Trophoblast cell (in vitro differentiated cells and primary cell): ENCODE measurements at regions not wholly inside any gene's neighbourhood (a gene's known extent, or its start where the extent isn't known, plus 50 kb on each side); places are given as distances from the start of the nearest gene placed in this dataset.

Experiments
- DNase-seq, 2 donors: peaks; one replicate each; pipeline ENCODE4 v3.0.0-alpha.2; 2016
- H2AFZ ChIP-seq: 2 replicates; pipeline ENCODE4 v1.6.1; 2013; ENCODE audit warnings: low read length, moderate library complexity, mild to moderate bottlenecking; ENCODE audit not compliant: insufficient read depth, poor library complexity
- H2AK5ac ChIP-seq: 2 replicates; pipeline ENCODE4 v1.6.1; 2013; ENCODE audit warnings: mild to moderate bottlenecking, low read length
- H2BK120ac ChIP-seq: 2 replicates; pipeline ENCODE4 v1.6.1; 2013; ENCODE audit warnings: low read length, mild to moderate bottlenecking, moderate library complexity; ENCODE audit not compliant: insufficient read depth, poor library complexity
- H2BK12ac ChIP-seq: 2 replicates; pipeline ENCODE4 v1.6.1; 2013; ENCODE audit warnings: mild to moderate bottlenecking, low read length, moderate library complexity
- H2BK5ac ChIP-seq: 2 replicates; pipeline ENCODE4 v1.6.1; 2013; ENCODE audit warnings: low read length, low read depth, moderate library complexity, mild to moderate bottlenecking; ENCODE audit not compliant: poor library complexity
- H3K14ac ChIP-seq: 2 replicates; pipeline ENCODE4 v1.6.1; 2013; ENCODE audit warnings: mild to moderate bottlenecking, low read length
- H3K18ac ChIP-seq: 2 replicates; pipeline ENCODE4 v1.6.1; 2013; ENCODE audit warnings: mild to moderate bottlenecking, low read length
- H3K23ac ChIP-seq: 2 replicates; pipeline ENCODE4 v1.6.1; 2013; ENCODE audit warnings: low read length
- H3K27ac ChIP-seq: 2 replicates; pipeline ENCODE4 v1.5.1; 2013; ENCODE audit warnings: low read depth, mild to moderate bottlenecking, inconsistent platforms, low read length, moderate library complexity
- H3K27me3 ChIP-seq: 2 replicates; pipeline ENCODE4 v1.6.1; 2013; ENCODE audit warnings: inconsistent platforms, mild to moderate bottlenecking, low read length, moderate library complexity; ENCODE audit not compliant: insufficient read depth
- H3K36me3 ChIP-seq, 2 experiments: 1 replicate in 1 of 2; 2 replicates in 1 of 2; pipeline ENCODE4 v1.6.1; 2013; ENCODE audit warnings: low read length in 2 of 2, mild to moderate bottlenecking in 2 of 2, moderate library complexity in 1 of 2; ENCODE audit not compliant: insufficient read depth in 2 of 2, control insufficient read depth in 1 of 2
- H3K4ac ChIP-seq: 2 replicates; pipeline ENCODE4 v1.6.1; 2013; ENCODE audit warnings: low read depth, mild to moderate bottlenecking, low read length, moderate library complexity
- H3K4me1 ChIP-seq, 2 experiments: 1 replicate in 1 of 2; 2 replicates in 1 of 2; pipeline ENCODE4 v1.6.1; 2013; ENCODE audit warnings: low read length in 2 of 2, mild to moderate bottlenecking in 2 of 2, moderate library complexity in 1 of 2; ENCODE audit not compliant: insufficient read depth in 2 of 2, control insufficient read depth in 1 of 2
- H3K4me2 ChIP-seq: 2 replicates; pipeline ENCODE4 v1.6.1; 2013; ENCODE audit warnings: inconsistent platforms, mild to moderate bottlenecking, low read length, moderate library complexity
- H3K4me3 ChIP-seq: 2 replicates; pipeline ENCODE4 v1.5.1; 2013; ENCODE audit warnings: mild to moderate bottlenecking, low read depth, low read length, inconsistent platforms
- H3K79me1 ChIP-seq: one replicate; pipeline ENCODE4 v1.6.1; 2013; ENCODE audit warnings: low read length
- H3K79me2 ChIP-seq: 2 replicates; pipeline ENCODE4 v1.6.1; 2013; ENCODE audit warnings: low read length, mild to moderate bottlenecking; ENCODE audit not compliant: control insufficient read depth, insufficient read depth, poor library complexity
- H3K9ac ChIP-seq: 2 replicates; pipeline ENCODE4 v1.6.1; 2013; ENCODE audit warnings: mild to moderate bottlenecking, low read length
- H3K9me3 ChIP-seq: 2 replicates; pipeline ENCODE4 v1.6.1; 2013; ENCODE audit warnings: low read depth, mild to moderate bottlenecking, control low read depth, inconsistent platforms, low read length; ENCODE audit not compliant: insufficient read depth
- H4K12ac ChIP-seq: 2 replicates; pipeline ENCODE4 v1.6.1; 2013; ENCODE audit warnings: low read depth, mild to moderate bottlenecking, low read length, moderate library complexity
- H4K8ac ChIP-seq: 2 replicates; pipeline ENCODE4 v1.6.1; 2013; ENCODE audit warnings: low read depth, mild to moderate bottlenecking, low read length, moderate library complexity
- H4K91ac ChIP-seq: one replicate; pipeline ENCODE4 v1.6.1; 2013; ENCODE audit warnings: low read depth, mild to moderate bottlenecking, low read length, moderate library complexity
- WGBS: extraction: QIAGEN DNeasy Blood & Tissue Kit; methylation state at CpG from one replicate; pipeline ENCODE4 v1.1.7; 2013; ENCODE audit warnings: missing lambda C conversion rate; ENCODE audit not compliant: insufficient read length, insufficient coverage; ENCODE audit errors: extremely low coverage; 5-methylcytosine and 5-hydroxymethylcytosine counted together

DNA sequence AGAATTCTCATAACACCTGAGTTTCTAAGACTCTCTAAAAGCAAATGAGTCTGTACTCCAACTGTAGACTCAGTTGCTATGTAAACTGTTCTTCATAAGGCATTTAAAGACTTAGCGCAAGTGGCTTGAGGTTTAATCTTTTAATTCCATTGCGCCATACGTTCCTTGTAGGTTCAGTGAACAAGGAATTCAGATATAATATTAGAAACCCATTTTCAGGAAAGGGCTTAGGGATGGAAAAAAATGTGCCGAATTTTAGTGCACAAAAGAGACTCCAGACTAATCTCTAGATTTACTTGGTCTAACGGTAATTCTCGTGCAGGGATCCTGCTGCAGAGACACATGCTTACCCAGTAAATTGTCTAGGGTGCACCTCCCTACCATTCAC lies 268.9 kb upstream of the TANK start:
- H3K9ac ChIP-seq, result no peak overlapping the region
- H3K4me2 ChIP-seq, result no peak overlapping the region
- WGBS, result no CpG with 5 or more reads among the region's 6 CpGs
- no peak overlapping the region for H2BK5ac ChIP-seq
- DNase-seq, result no peak
- no peak overlapping the region for H2BK12ac ChIP-seq
- no peak overlapping the region for H3K18ac ChIP-seq
- H3K23ac ChIP-seq, result no peak overlapping the region
- no peak overlapping the region for H2AK5ac ChIP-seq
- H3K14ac ChIP-seq, result no peak overlapping the region
- no peak overlapping the region for H3K4ac ChIP-seq
- H3K79me2 ChIP-seq, result no peaks in the 10 kb centered on the region
- no peak overlapping the region for H3K4me3 ChIP-seq
- no peak overlapping the region for H3K27ac ChIP-seq
- H3K9me3 ChIP-seq, result no peaks in the 10 kb centered on the region
- H3K36me3 ChIP-seq, result no peaks in the 10 kb centered on the region
- H2BK120ac ChIP-seq, result no peak overlapping the region
- H3K27me3 ChIP-seq, result no peaks in the 10 kb centered on the region
- no peak overlapping the region for H4K8ac ChIP-seq
- H3K4me1 ChIP-seq, result no peaks in the 10 kb centered on the region
- no peak overlapping the region for H4K91ac ChIP-seq
- H3K79me1 ChIP-seq, result no peaks in the 10 kb centered on the region
- no peak overlapping the region for H2AFZ ChIP-seq
- H4K12ac ChIP-seq, result no peak overlapping the region

DNA sequence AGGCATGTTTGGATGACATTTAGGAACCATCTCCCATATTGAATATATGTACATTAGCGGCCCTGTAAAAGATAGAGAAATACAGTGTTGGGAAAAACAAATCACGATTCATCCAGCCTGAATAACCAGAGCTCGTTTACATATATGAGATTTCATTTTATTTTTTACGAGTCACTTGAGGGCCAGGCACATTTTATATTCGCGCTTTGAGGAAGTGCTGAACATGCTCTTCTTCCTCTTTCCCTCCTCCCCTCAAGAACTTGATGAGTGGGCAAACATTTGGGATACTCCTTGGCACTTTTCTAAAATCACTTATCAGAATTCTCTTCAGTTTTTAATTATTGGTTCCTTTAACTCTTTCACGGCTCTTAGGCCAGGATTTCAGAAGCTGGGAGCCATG lies 268.0 kb upstream of the TANK start:
- Histone ChIP-seq H2BK12ac (no peak overlapping the region), H3K18ac (no peak overlapping the region), H3K23ac (no peak overlapping the region), H3K79me2 (no peaks in the 10 kb centered on the region), H2AFZ (no peak overlapping the region), H3K27me3 (no peaks in the 10 kb centered on the region), H4K91ac (no peak overlapping the region), H3K4me3 (no peak overlapping the region), H3K4me2 (no peak overlapping the region), H2BK5ac (no peak overlapping the region), H2AK5ac (no peak overlapping the region), H3K36me3 (no peaks in the 10 kb centered on the region), H3K14ac (no peak overlapping the region), H4K12ac (no peak overlapping the region), H3K27ac (no peak overlapping the region), H3K4me1 (no peaks in the 10 kb centered on the region), H3K79me1 (no peaks in the 10 kb centered on the region), H2BK120ac (no peak overlapping the region), H3K9me3 (no peaks in the 10 kb centered on the region), H3K4ac (no peak overlapping the region), H3K9ac (no peak overlapping the region), H4K8ac (no peak overlapping the region)
- no CpG with 5 or more reads among the region's 7 CpGs for WGBS
- no peak for DNase-seq

DNA sequence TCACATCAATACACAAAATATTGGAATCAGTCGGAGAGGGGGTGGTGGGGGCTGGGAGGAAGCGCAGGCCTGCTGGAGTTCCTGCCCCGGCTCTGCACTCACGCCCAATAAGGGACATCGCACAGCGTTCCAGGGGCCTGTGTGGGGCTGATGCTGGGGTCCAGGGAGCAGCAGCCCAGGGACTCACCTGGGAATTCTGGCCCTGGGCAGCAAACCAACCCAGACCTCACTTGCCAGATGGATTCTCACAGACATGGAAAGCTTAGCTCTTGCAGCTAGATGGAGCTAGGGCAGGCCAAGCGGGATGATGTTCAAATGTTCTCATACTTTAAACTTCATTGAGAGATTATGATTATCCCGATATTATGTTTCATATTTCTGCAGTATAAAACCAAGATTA lies 266.6 kb upstream of the TANK start:
- Histone ChIP-seq H2BK120ac (no peak overlapping the region), H4K91ac (no peak overlapping the region), H2BK12ac (no peak overlapping the region), H4K8ac (no peak overlapping the region), H3K79me1 (no peaks in the 10 kb centered on the region), H3K14ac (no peak overlapping the region), H3K4me1 (no peaks in the 10 kb centered on the region), H3K4ac (no peak overlapping the region), H3K79me2 (no peaks in the 10 kb centered on the region), H2AK5ac (no peak overlapping the region), H3K27ac (no peak overlapping the region), H2BK5ac (no peak overlapping the region), H3K4me3 (no peak overlapping the region), H3K27me3 (no peaks in the 10 kb centered on the region), H2AFZ (no peak overlapping the region), H3K36me3 (no peaks in the 10 kb centered on the region), H4K12ac (no peak overlapping the region), H3K23ac (no peak overlapping the region), H3K9ac (no peak overlapping the region), H3K9me3 (no peaks in the 10 kb centered on the region), H3K4me2 (no peak overlapping the region), H3K18ac (no peak overlapping the region)
- no peak for DNase-seq
- WGBS, result no CpG with 5 or more reads among the region's 8 CpGs

- no peak overlapping the region for H2BK12ac ChIP-seq
Observed at GRCh38 chr2:160898581-160899307, 261.5 kb upstream of the TANK start.

More at GRCh38 chr2:160898581-160899307, 261.5 kb upstream of the TANK start:
- Histone ChIP-seq H3K9me3 (no peaks in the 10 kb centered on the region), H3K4ac (no peak overlapping the region), H3K79me1 (no peaks in the 10 kb centered on the region), H2BK5ac (no peak overlapping the region), H4K91ac (no peak overlapping the region), H3K4me2 (no peak overlapping the region), H3K79me2 (no peaks in the 10 kb centered on the region), H3K27me3 (no peaks in the 10 kb centered on the region), H3K14ac (no peak overlapping the region), H4K8ac (no peak overlapping the region), H3K18ac (no peak overlapping the region), H2AK5ac (no peak overlapping the region), H3K4me1 (no peaks in the 10 kb centered on the region), H2BK120ac (no peak overlapping the region), H3K23ac (no peak overlapping the region), H2AFZ (no peak overlapping the region), H3K27ac (no peak overlapping the region), H3K9ac (no peak overlapping the region), H3K4me3 (no peak overlapping the region), H4K12ac (no peak overlapping the region), H3K36me3 (no peaks in the 10 kb centered on the region)
- DNase-seq, result no peak
- WGBS, result no CpG with 5 or more reads among the region's 6 CpGs
